Naive B cell (primary cell): ENCODE measurements at regions not wholly inside any gene's neighbourhood (a gene's known extent, or its start where the extent isn't known, plus 50 kb on each side); places are given as distances from the start of the nearest gene placed in this dataset.
"Not testable (repeated sequence)": the region's sequence is repeated elsewhere in the genome, so short reads cannot be mapped to it uniquely, and the experiment has no call there.

Source experiments
- ATAC-seq, 2 donors: fragments of 150-1000 bp; cut with Tn5 transposase; 2 replicates each; pipeline ENCODE4 v1.10.0; 2021; ENCODE audit warnings: low read depth in 2 of 2, mild to moderate bottlenecking in 2 of 2, moderate library complexity in 2 of 2
- DNase-seq: peaks from one replicate; pipeline ENCODE4 v3.0.0; 2022
- H3K27ac Mint-ChIP-seq, 6 donors: one replicate each; pipeline ENCODE4 v1.8.0; 2020 to 2022; ENCODE audit warnings: mild to moderate bottlenecking in 6 of 6, mixed read lengths in 6 of 6, moderate library complexity in 5 of 6, inconsistent platforms in 2 of 6
- H3K27me3 Mint-ChIP-seq, 3 donors: one replicate each; pipeline ENCODE4 v1.8.0; 2021 to 2022; ENCODE audit warnings: mixed read lengths in 3 of 3, mild to moderate bottlenecking in 1 of 3
- H3K36me3 Mint-ChIP-seq, 2 donors: one replicate each; pipeline ENCODE4 v1.8.0; 2020 to 2022; ENCODE audit warnings: mixed read lengths in 2 of 2, inconsistent platforms in 1 of 2, mild to moderate bottlenecking in 1 of 2
- H3K4me1 Mint-ChIP-seq, 3 donors: one replicate each; pipeline ENCODE4 v1.8.0; 2020 to 2022; ENCODE audit warnings: mixed read lengths in 3 of 3, inconsistent platforms in 1 of 3, mild to moderate bottlenecking in 1 of 3, moderate library complexity in 1 of 3
- H3K4me3 Mint-ChIP-seq, 8 donors: one replicate each; pipeline ENCODE4 v1.8.0; 2020 to 2022; ENCODE audit warnings: mild to moderate bottlenecking in 8 of 8, mixed read lengths in 8 of 8, moderate library complexity in 8 of 8, inconsistent platforms in 2 of 8
- H3K9me3 Mint-ChIP-seq, 7 donors: one replicate each; pipeline ENCODE4 v1.8.0; 2020 to 2022; ENCODE audit warnings: mixed read lengths in 7 of 7, mild to moderate bottlenecking in 5 of 7, inconsistent platforms in 2 of 7, moderate library complexity in 1 of 7

DNA sequence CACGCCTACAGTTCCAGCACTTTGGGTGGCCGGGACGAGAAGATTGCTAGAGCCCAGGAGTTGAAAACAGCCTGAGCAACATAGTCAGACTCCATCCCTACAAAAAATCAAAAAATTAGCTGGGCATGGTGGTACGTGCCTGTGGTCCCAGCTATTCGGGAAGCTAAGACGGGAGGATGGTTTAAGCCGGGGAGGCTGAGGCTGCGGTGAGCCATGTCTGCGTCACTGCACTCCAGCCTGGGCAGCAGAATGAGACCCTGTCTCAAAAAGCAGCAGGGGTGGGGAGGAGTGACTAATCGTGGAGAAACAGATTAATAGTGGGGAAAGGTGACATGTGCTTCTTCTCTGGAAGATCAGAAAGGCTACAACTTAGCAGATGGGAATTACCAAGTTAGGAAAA, 58.1 kb upstream of the GPC1 start:
- DNase-seq, result no peak
- ATAC-seq, result no peak

DNA sequence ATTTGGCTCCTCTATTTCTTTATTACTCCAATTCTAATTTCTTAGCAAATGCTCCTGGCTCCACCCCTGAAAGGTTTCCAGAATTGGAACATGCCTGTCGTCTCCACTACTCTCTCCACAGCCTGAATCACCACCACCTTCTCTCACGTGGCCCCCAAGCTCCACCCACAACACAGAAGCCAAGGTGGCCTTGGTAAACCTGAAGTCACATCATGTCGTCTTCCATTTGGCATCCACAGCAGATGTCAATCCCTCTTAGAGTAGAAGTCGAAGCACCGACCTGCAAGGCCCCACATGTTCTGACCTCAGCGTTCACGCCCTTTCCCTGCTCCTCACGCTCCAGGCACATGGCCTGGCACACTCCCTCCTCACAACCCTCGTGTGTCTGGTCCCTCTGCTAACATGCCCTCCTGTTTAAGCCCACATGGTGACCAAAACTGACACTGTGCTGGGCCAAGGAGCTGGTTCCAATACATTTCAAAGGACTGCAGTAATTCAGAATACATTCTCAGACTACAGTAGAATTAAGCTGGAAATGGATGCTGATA, 56.3 kb upstream of the GPC1 start:
- no peak for ATAC-seq
- H3K27ac Mint-ChIP-seq, result no peak overlapping the region

More for the DNA sequence above, 58.1 kb upstream of the GPC1 start:
- Mint-ChIP-seq H3K4me3 (no peak overlapping the region), H3K27me3 (peaks cover 7 to 14% (median 11%) of the 10 kb centered on the region in 3 donors), H3K9me3 (peaks cover 0 to 13% (median 3%) of the 10 kb centered on the region in 7 donors), H3K4me1 (no peaks in the 10 kb centered on the region), H3K27ac (no peak overlapping the region), H3K36me3 (no peaks in the 10 kb centered on the region)

GRCh38 chr2:240383099-240383758, 52.2 kb upstream of the GPC1 start:
- Mint-ChIP-seq H3K27ac (no peak overlapping the region), H3K9me3 (peaks cover 0 to 13% (median 3%) of the 10 kb centered on the region in 7 donors), H3K4me1 (no peaks in the 10 kb centered on the region), H3K4me3 (peak overlapping the region in 1 of 8 donors; percentile 17), H3K27me3 (peaks cover 0 to 7% (median 0%) of the 10 kb centered on the region in 3 donors), H3K36me3 (no peaks in the 10 kb centered on the region)
- no peak for ATAC-seq
- no peak for DNase-seq

More for the DNA sequence above, 56.3 kb upstream of the GPC1 start:
- H3K4me1 Mint-ChIP-seq, result no peaks in the 10 kb centered on the region
- peaks cover 7 to 14% (median 14%) of the 10 kb centered on the region in 3 donors for H3K27me3 Mint-ChIP-seq
- H3K9me3 Mint-ChIP-seq, result peaks cover 0 to 13% (median 3%) of the 10 kb centered on the region in 7 donors
- no peak for DNase-seq
- no peaks in the 10 kb centered on the region for H3K36me3 Mint-ChIP-seq
- H3K4me3 Mint-ChIP-seq, result no peak overlapping the region

DNA sequence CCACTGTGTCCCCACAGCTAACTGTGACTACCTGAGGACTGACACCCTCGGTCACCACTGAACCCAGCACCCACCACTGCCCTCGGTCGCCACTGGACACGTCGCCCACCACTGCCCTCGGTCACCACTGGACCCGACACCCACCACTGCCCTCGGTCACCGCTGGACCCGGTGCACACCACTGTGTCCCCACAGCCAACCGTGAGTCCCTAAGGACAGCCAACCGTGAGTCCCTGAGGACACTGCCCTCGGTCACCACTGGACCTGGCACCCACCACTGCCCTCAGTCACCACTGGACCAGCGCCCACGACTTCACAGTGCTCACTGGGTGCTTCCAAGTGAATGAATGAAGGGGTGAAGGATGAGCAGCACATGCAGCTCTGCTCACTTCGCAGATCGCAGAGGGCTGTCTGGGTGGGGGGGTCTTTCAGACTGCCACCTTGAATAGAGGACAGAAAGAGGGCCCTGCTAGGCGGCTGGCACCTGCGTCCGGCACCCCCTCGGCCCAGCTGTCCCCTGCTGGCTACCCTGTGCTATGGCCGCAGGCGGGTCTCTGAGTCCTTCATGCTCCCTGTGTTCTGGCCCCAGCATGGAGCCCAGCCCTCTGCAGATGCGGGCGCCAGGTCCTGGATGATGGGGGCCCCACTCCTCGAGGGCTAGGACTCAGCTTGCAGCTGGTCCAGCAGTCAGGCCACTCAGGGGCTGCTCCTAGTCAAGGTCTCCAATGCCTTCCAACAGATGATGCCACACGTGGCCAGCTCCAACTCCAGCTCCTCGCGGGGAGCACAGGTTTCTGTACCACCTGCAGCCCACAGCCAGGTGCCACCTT, 51.4 kb upstream of the GPC1 start:
- Mint-ChIP-seq H3K4me3 (no peak overlapping the region), H3K9me3 (peaks cover 0 to 13% (median 3%) of the 10 kb centered on the region in 7 donors), H3K36me3 (no peaks in the 10 kb centered on the region), H3K27me3 (peaks cover 0 to 7% (median 0%) of the 10 kb centered on the region in 3 donors), H3K4me1 (no peaks in the 10 kb centered on the region), H3K27ac (no peak overlapping the region)
- DNase-seq (no peak), ATAC-seq (no peak)

DNA sequence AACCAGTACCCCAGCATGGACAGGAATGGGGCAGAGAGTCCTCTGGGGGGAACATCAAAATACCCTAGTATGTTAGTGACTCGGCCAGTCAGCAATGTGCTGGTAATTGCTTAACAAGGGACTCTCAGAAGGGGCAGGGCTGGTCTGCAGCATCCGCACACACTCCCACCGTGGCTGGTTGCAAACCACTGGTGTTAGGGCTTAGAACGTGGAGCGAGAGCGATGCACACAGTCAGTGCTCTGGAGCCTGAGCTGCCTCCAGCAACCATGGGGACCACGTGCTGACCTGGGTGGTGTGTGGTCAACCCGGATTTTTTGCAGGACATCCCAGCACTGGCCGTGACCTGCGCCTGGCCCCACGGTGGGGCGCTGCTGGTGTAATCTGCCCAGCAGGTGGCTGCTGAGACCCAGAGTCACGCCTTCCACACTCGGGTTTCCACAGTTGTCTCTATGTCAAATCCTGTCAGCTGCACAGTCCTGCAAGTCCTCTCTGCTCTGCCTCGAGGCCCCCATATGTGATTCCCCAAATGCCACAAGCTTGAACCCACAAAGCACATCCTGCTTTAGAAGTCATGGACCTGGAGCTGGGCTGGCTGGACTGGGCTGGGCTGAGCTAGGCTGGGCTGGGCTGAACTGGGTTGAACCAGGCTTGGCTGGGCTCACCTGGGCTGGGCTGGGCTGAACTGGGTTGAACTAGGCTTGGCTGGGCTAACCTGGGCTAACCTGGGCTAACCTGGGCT, 50.6 kb upstream of the GPC1 start:
- Mint-ChIP-seq H3K9me3 (peaks cover 0 to 7% (median 3%) of the 10 kb centered on the region in 7 donors), H3K27me3 (peaks cover 0 to 3% (median 0%) of the 10 kb centered on the region in 3 donors), H3K36me3 (no peaks in the 10 kb centered on the region), H3K27ac (no peak overlapping the region), H3K4me1 (no peaks in the 10 kb centered on the region), H3K4me3 (no peak overlapping the region)
- DNase-seq (no peak), ATAC-seq (no peak)

DNA sequence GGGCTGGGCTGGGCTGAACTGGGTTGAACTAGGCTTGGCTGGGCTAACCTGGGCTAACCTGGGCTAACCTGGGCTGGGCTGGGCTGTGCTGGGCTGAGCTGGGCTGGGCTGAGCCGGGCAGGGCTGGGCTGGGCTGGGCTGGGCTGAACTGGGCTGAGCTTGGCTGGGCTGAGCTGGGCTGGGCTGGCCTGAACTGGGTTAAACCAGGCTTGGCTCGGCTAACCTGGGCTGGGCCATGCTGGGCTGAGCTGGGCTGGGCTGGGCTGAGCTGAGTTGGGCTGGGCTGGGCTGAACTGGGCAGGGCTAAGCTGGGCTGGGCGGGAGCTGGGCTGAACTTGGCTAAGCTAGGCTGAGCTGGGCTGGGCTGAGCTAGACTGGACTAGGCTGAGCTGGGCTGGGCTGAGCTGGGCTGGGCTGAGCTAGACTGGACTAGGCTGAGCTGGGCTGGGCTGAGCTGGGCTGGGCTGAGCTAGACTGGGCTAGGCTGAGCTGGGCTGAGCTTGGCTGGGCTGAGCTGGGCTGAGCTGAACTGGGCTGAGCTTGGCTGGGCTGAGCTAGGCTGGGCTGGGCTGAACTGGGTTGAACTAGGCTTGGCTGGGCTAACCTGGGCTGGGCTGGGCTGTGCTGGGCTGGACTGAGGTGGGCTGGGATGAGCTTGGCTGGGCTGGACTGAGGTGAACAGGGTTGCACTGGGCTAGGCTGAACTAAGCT, 49.9 kb upstream of the GPC1 start:
- DNase-seq, H3K36me3 Mint-ChIP-seq, ATAC-seq, H3K27me3 Mint-ChIP-seq, H3K4me3 Mint-ChIP-seq, H3K4me1 Mint-ChIP-seq, H3K9me3 Mint-ChIP-seq: not testable (repeated sequence)
- peak overlapping the region in 1 of 6 donors; percentile 18 for H3K27ac Mint-ChIP-seq
